IMR-90 (cell line): ENCODE measurements at regions not wholly inside any gene's neighbourhood (a gene's known extent, or its start where the extent isn't known, plus 50 kb on each side); places are given as distances from the start of the nearest gene placed in this dataset.

Experiments
- BHLHE40 ChIP-seq: fragments of 150-350 bp; IDR thresholded peaks from 2 replicates; pipeline ENCODE4 v1.6.1; 2016; ENCODE audit warnings: mild to moderate bottlenecking, low read depth, low read length
- CEBPB ChIP-seq: IDR thresholded peaks from 2 replicates; pipeline ENCODE4 v1.6.1; 2012; ENCODE audit warnings: low read depth, low read length, improper control_type of control experiment
- MXI1 ChIP-seq: IDR thresholded peaks from 2 replicates; pipeline ENCODE4 v1.6.1; 2012; ENCODE audit warnings: low read depth, mild to moderate bottlenecking, low read length, moderate library complexity, borderline replicate concordance
- POLR2A ChIP-seq: IDR thresholded peaks from 2 replicates; pipeline ENCODE4 v1.6.1; 2012; ENCODE audit warnings: mild to moderate bottlenecking, low read depth, low read length
- RFX5 ChIP-seq: IDR thresholded peaks from 2 replicates; pipeline ENCODE4 v1.8.0; 2012; ENCODE audit warnings: low read depth, mild to moderate bottlenecking, low read length, moderate library complexity
- TF ChIP-seq, protein P1 (sequence below): conservative IDR thresholded peaks from 2 replicates; pipeline ENCODE4 v1.5.1; 2012; ENCODE audit warnings: mild to moderate bottlenecking, low read depth, low read length, improper control_type of control experiment
- TF ChIP-seq, protein P2 (sequence below): fragments of 150-350 bp; IDR thresholded peaks from 2 replicates; pipeline ENCODE4 v1.6.1; 2017; ENCODE audit warnings: mild to moderate bottlenecking, antibody characterized with exemption, low read length, low read depth
- TF ChIP-seq, protein P3 (sequence below): fragments of 150-350 bp; IDR thresholded peaks from 2 replicates; pipeline ENCODE4 v1.6.1; 2016; ENCODE audit warnings: low read depth, mild to moderate bottlenecking, low read length, moderate library complexity, borderline replicate concordance

DNA sequence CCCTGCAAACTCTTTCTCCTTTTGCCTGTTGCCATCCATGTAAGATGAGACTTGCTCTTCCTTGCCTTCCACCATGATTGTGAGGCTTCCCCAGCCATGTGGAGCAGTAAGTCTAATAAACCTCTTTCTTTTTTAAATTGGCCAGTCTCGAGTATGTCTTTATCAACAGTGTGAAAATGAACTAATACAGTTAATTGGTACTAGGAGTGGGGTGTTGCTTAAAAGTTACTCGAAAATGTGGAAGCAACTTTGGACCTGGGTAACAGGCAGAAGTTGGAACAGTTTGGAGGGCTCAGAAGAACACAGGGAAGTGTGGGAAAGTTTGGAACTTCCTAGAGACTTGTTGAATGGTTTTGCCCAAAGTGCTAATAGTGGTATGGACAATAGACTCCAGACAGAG lies 359.2 kb upstream of the KHDRBS2 start:
- TF ChIP-seq, protein P1, sequence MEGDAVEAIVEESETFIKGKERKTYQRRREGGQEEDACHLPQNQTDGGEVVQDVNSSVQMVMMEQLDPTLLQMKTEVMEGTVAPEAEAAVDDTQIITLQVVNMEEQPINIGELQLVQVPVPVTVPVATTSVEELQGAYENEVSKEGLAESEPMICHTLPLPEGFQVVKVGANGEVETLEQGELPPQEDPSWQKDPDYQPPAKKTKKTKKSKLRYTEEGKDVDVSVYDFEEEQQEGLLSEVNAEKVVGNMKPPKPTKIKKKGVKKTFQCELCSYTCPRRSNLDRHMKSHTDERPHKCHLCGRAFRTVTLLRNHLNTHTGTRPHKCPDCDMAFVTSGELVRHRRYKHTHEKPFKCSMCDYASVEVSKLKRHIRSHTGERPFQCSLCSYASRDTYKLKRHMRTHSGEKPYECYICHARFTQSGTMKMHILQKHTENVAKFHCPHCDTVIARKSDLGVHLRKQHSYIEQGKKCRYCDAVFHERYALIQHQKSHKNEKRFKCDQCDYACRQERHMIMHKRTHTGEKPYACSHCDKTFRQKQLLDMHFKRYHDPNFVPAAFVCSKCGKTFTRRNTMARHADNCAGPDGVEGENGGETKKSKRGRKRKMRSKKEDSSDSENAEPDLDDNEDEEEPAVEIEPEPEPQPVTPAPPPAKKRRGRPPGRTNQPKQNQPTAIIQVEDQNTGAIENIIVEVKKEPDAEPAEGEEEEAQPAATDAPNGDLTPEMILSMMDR: no peak
- TF ChIP-seq, protein P2, sequence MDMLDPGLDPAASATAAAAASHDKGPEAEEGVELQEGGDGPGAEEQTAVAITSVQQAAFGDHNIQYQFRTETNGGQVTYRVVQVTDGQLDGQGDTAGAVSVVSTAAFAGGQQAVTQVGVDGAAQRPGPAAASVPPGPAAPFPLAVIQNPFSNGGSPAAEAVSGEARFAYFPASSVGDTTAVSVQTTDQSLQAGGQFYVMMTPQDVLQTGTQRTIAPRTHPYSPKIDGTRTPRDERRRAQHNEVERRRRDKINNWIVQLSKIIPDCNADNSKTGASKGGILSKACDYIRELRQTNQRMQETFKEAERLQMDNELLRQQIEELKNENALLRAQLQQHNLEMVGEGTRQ: no peak
- no peak for TF ChIP-seq POLR2A
- no peak for TF ChIP-seq CEBPB
- no peak for TF ChIP-seq RFX5
- TF ChIP-seq, protein P3, sequence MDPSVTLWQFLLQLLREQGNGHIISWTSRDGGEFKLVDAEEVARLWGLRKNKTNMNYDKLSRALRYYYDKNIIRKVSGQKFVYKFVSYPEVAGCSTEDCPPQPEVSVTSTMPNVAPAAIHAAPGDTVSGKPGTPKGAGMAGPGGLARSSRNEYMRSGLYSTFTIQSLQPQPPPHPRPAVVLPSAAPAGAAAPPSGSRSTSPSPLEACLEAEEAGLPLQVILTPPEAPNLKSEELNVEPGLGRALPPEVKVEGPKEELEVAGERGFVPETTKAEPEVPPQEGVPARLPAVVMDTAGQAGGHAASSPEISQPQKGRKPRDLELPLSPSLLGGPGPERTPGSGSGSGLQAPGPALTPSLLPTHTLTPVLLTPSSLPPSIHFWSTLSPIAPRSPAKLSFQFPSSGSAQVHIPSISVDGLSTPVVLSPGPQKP: no peak
- no peak for TF ChIP-seq BHLHE40
- no peak for TF ChIP-seq MXI1
